Endothelial cell (in vitro differentiated cells): ENCODE measurements at regions not wholly inside any gene's neighbourhood (a gene's known extent, or its start where the extent isn't known, plus 50 kb on each side); places are given as distances from the start of the nearest gene placed in this dataset.

Experiments
- DNase-seq: peaks from one replicate; pipeline ENCODE4 v3.0.0; 2021; ENCODE audit warnings: low spot score
- H3K27ac Mint-ChIP-seq: one replicate; pipeline ENCODE4 v1.8.0; 2021; ENCODE audit warnings: mixed read lengths, inconsistent platforms; ENCODE audit not compliant: unreplicated experiment
- H3K27me3 Mint-ChIP-seq: one replicate; pipeline ENCODE4 v1.8.0; 2021; ENCODE audit warnings: mild to moderate bottlenecking, moderate library complexity, mixed read lengths, inconsistent platforms; ENCODE audit not compliant: unreplicated experiment
- H3K36me3 Mint-ChIP-seq: one replicate; pipeline ENCODE4 v1.8.0; 2021; ENCODE audit warnings: mild to moderate bottlenecking, low read depth, mixed read lengths, inconsistent platforms; ENCODE audit not compliant: unreplicated experiment
- H3K4me1 Mint-ChIP-seq: one replicate; pipeline ENCODE4 v1.8.0; 2021; ENCODE audit warnings: mild to moderate bottlenecking, mixed read lengths, inconsistent platforms; ENCODE audit not compliant: unreplicated experiment
- H3K4me3 Mint-ChIP-seq: one replicate; pipeline ENCODE4 v1.8.0; 2021; ENCODE audit warnings: mild to moderate bottlenecking, mixed read lengths, inconsistent platforms; ENCODE audit not compliant: unreplicated experiment
- H3K9me3 Mint-ChIP-seq: one replicate; pipeline ENCODE4 v1.8.0; 2021; ENCODE audit warnings: mixed read lengths, inconsistent platforms; ENCODE audit not compliant: unreplicated experiment
- TF ChIP-seq, protein P1 (sequence below): fragments of 200-600 bp; sonication (generic); IDR thresholded peaks from one replicate; pipeline ENCODE4 v1.5.0; 2021; ENCODE audit warnings: antibody characterized with exemption; ENCODE audit not compliant: unreplicated experiment

DNA sequence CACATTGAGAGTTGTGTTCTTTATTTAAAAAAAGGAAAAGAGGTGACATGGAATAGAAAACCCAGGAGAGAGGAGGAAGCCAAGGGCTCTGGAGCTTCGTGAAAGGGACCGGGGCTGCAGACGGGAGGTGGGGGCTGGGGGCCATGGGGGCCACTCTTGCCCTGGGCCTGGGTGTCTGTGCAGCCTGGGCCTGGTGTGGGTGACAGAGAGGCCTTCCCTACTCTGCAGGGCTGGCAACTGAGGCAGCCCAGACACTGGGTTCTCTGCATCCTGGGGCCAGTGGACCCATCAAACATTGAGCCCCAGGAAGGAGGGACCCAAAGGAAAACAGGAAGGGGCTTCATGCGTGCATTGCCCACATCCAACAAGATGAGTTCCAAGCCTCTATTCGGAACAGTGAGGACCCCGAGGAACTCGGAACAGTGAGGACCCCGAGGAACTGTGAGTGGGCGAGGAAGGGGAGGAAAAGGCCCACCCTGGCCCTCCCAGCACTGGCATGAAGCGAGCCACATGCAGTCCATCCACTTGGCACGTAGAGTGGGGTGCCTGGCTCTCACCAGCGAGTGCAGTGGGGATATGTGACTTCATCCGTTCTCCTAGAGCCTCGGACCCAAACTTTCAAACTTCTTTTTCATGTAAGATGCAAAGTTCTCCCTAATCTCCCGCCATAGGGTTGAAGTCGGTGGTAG is 1121.6 kb downstream of the BRD1 start:
- H3K9me3 Mint-ChIP-seq: no peaks in the 10 kb centered on the region
- H3K4me3 Mint-ChIP-seq: no peak overlapping the region
- no peak overlapping the region for H3K27ac Mint-ChIP-seq
- H3K4me1 Mint-ChIP-seq: no peaks in the 10 kb centered on the region
- H3K27me3 Mint-ChIP-seq: peaks cover 4% of the 10 kb centered on the region
- H3K36me3 Mint-ChIP-seq: no peaks in the 10 kb centered on the region
- DNase-seq: no peak
- TF ChIP-seq, protein P1, sequence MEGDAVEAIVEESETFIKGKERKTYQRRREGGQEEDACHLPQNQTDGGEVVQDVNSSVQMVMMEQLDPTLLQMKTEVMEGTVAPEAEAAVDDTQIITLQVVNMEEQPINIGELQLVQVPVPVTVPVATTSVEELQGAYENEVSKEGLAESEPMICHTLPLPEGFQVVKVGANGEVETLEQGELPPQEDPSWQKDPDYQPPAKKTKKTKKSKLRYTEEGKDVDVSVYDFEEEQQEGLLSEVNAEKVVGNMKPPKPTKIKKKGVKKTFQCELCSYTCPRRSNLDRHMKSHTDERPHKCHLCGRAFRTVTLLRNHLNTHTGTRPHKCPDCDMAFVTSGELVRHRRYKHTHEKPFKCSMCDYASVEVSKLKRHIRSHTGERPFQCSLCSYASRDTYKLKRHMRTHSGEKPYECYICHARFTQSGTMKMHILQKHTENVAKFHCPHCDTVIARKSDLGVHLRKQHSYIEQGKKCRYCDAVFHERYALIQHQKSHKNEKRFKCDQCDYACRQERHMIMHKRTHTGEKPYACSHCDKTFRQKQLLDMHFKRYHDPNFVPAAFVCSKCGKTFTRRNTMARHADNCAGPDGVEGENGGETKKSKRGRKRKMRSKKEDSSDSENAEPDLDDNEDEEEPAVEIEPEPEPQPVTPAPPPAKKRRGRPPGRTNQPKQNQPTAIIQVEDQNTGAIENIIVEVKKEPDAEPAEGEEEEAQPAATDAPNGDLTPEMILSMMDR: no peak

DNA sequence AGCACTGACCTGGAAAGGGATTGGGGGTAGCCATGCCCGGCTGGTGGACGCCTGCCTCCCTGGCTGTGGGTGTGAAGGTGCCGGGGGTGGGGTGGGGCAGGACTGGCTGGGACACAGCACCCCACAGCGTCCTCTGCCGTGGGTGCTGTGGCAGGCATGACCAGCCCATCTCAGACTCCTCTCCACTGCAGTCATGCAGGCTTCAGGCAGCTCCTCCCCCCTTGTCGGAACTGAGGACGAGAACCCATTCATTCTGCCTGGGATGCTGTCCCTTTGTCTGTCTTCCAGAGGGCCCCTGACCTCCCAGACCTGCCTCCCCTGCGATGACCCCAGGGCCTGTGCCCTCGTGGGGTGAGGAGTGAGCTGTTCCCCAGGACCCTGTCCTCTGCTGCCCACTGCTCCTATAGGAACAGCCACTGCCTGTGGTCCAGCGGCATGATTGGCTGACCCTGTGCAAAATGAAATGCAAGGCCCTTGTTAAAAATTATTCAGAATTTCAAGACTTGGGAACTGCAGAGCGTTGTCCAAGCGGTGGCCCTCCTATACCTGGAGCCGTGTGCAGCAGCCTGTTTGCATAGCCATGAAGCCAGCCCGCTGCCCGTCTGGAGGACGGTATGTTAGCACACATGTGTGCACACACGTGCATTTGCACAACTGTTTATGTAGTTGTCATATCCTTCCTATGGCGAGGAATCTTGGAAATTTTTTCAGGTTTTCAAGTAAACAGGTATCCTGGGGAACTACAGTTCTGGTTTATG is 1122.3 kb downstream of the BRD1 start:
- H3K36me3 Mint-ChIP-seq: no peaks in the 10 kb centered on the region
- TF ChIP-seq, protein P1: no peak
- no peak for DNase-seq
- no peaks in the 10 kb centered on the region for H3K4me1 Mint-ChIP-seq
- H3K27ac Mint-ChIP-seq: no peak overlapping the region
- no peak overlapping the region for H3K4me3 Mint-ChIP-seq
- peaks cover 4% of the 10 kb centered on the region for H3K27me3 Mint-ChIP-seq
- H3K9me3 Mint-ChIP-seq: no peaks in the 10 kb centered on the region

DNA sequence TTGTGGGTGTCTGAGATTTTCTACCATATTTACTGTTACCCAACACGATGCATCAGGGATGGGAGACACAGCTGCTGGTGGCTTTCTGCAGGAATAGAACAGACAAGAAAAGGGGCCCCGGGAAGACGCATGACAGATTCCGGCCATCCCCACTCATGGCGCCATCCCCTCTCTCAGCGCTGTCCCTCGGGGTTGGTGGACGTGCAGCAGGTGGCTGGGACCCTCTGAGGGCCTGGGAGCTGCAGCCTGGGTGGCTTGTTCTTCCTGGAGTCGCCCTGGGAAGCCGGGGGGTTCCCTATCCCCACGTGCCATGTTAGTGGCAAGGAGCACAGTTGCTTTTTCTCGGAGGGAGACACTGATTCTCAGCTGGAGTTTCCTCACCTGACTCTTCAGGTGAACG is 1123.3 kb downstream of the BRD1 start:
- Mint-ChIP-seq H3K9me3 (no peaks in the 10 kb centered on the region), H3K27me3 (peaks cover 4% of the 10 kb centered on the region), H3K4me1 (no peaks in the 10 kb centered on the region), H3K4me3 (no peak overlapping the region), H3K36me3 (no peaks in the 10 kb centered on the region), H3K27ac (no peak overlapping the region)
- TF ChIP-seq, protein P1: no peak
- DNase-seq: no peak

DNA sequence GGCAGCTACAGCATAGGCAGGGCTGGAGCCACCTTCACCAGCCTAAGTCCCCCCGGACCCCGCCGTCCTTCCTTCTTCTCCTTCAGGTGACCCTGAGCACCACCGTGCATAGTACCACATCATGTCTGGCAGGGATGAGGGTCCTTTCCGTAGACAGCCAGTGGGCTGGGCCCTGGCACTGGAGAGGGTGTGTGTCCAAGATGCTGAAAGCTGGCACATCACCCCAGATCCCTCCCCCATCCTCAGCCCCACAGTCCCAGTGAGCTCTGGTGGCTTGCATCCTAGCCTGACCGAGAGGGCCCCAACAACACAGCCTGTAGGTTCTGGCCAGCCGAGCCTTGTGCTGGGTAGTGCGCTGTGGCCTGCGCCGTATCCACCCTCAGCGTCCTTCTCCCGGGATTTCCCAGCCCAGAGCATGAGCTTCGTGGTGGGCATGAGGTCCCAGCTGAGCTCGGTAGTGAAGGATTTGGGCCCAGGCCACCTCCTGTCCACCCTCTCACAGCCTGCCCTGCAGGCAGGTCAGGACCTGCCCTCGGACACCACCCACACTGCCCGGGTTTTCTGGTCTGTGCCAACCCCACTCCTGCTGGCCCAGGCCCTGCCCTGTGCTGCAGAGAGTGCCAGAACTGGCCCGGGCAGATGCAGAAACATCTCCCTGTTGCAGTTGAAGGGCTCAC is 1124.3 kb downstream of the BRD1 start:
- H3K27me3 Mint-ChIP-seq: peaks cover 4% of the 10 kb centered on the region
- H3K9me3 Mint-ChIP-seq: no peaks in the 10 kb centered on the region
- H3K4me1 Mint-ChIP-seq: no peaks in the 10 kb centered on the region
- H3K36me3 Mint-ChIP-seq: no peaks in the 10 kb centered on the region
- no peak overlapping the region for H3K4me3 Mint-ChIP-seq
- DNase-seq: no peak
- TF ChIP-seq, protein P1: no peak
- no peak overlapping the region for H3K27ac Mint-ChIP-seq
